Fibroblast of villous mesenchyme (primary cell): ENCODE measurements at regions not wholly inside any gene's neighbourhood (a gene's known extent, or its start where the extent isn't known, plus 50 kb on each side); places are given as distances from the start of the nearest gene placed in this dataset.
A peak's percentile ranks its signal among the peaks of the same experiment; 100 is the strongest.

ENCODE experiments used
- DNase-seq: peaks from one replicate; pipeline ENCODE4 v3.0.0-alpha.2; 2010; ENCODE audit warnings: low read depth
- H3K4me3 ChIP-seq: 2 replicates; pipeline ENCODE4 v1.5.1; 2011; ENCODE audit warnings: low read depth, mild to moderate bottlenecking, low read length
- CTCF ChIP-seq: IDR thresholded peaks from 2 replicates; pipeline ENCODE4 v1.5.1; 2012; ENCODE audit warnings: low read depth, mild to moderate bottlenecking, low read length; ENCODE audit not compliant: insufficient read depth

- no peak for TF ChIP-seq CTCF
- DNase-seq: no peak
These were observed 406.4 kb downstream of the QKI start for GRCh38 chr6:163820745-163821458.

GRCh38 chr6:163820171-163820570 is 405.7 kb downstream of the QKI start:
- TF ChIP-seq CTCF: no peak
- no peak overlapping the region for H3K4me3 ChIP-seq
- DNase-seq: no peak

More at GRCh38 chr6:163820745-163821458, 406.4 kb downstream of the QKI start:
- no peak overlapping the region for H3K4me3 ChIP-seq

GRCh38 chr6:163818719-163819118 is 404.2 kb downstream of the QKI start:
- no peak for TF ChIP-seq CTCF
- no peak overlapping the region for H3K4me3 ChIP-seq
- DNase-seq: no peak

GRCh38 chr6:163816441-163816840 is 401.9 kb downstream of the QKI start:
- no peak for TF ChIP-seq CTCF
- DNase-seq: no peak
- H3K4me3 ChIP-seq: no peak overlapping the region

- no peak for TF ChIP-seq CTCF
- no peak for DNase-seq
- no peak overlapping the region for H3K4me3 ChIP-seq
These were observed 401.3 kb downstream of the QKI start for GRCh38 chr6:163815796-163816195.

- H3K4me3 ChIP-seq: no peak overlapping the region
- DNase-seq: peak; percentile 78
- TF ChIP-seq CTCF: no peak
These were observed 400.2 kb downstream of the QKI start for GRCh38 chr6:163814494-163815364.
